H1 (cell line): ENCODE measurements at regions not wholly inside any gene's neighbourhood (a gene's known extent, or its start where the extent isn't known, plus 50 kb on each side); places are given as distances from the start of the nearest gene placed in this dataset.

Experiments
- CBX8 ChIP-seq: fragments of 300-800, 300-1000 bp; sonication (generic); IDR thresholded peaks from 2 replicates; pipeline ENCODE4 v1.7.1; 2016; ENCODE audit warnings: low read depth, low read length, borderline replicate concordance
- CHD7 ChIP-seq: fragments of 300-600 bp; sonication (generic); IDR thresholded peaks from 2 replicates; pipeline ENCODE4 v1.7.1; 2012; ENCODE audit warnings: low read length, moderate library complexity, mild to moderate bottlenecking, inconsistent platforms; ENCODE audit not compliant: insufficient replicate concordance
- E2F6 ChIP-seq: IDR thresholded peaks from 2 replicates; pipeline ENCODE4 v1.6.1; 2012; ENCODE audit warnings: inconsistent platforms
- MAFK ChIP-seq: IDR thresholded peaks from 2 replicates; pipeline ENCODE4 v1.6.1; 2012; ENCODE audit warnings: low read depth, mild to moderate bottlenecking, improper control_type of control experiment, low read length
- ZNF274 ChIP-seq: IDR thresholded peaks from 2 replicates; pipeline ENCODE4 v1.7.0; 2012; ENCODE audit warnings: low read length, borderline replicate concordance; ENCODE audit errors: extremely low read depth

- TF ChIP-seq CHD7: no peak
- TF ChIP-seq ZNF274: no peak
- no peak for TF ChIP-seq MAFK
- TF ChIP-seq E2F6: no peak
- TF ChIP-seq CBX8: no peak
Observed at GRCh38 chr10:31188792-31189406, 130.1 kb upstream of the ZEB1 start (continued).
